MM.1S (cell line): ENCODE measurements at regions not wholly inside any gene's neighbourhood (a gene's known extent, or its start where the extent isn't known, plus 50 kb on each side); places are given as distances from the start of the nearest gene placed in this dataset.

Experiments
- DNase-seq: peaks from one replicate; pipeline ENCODE4 v3.0.0-alpha.2; 2015
- H2AFZ ChIP-seq: fragments of 300-600 bp; sonication (generic); 2 replicates; pipeline ENCODE4 v1.6.0; 2016; ENCODE audit warnings: antibody characterized with exemption, low read length
- H3F3A ChIP-seq: fragments of 300-600 bp; sonication (generic); 2 replicates; pipeline ENCODE4 v1.6.1; 2016; ENCODE audit warnings: mild to moderate bottlenecking, antibody characterized with exemption, low read length, moderate library complexity, mixed read lengths; ENCODE audit not compliant: insufficient read depth
- H3K27ac ChIP-seq: fragments of 300-600 bp; sonication (generic); 2 replicates; pipeline ENCODE4 v1.5.1; 2016; ENCODE audit warnings: mild to moderate bottlenecking, low read length
- H3K27me3 ChIP-seq: fragments of 300-600 bp; sonication (generic); replicated peaks from 2 replicates; pipeline ENCODE4 v1.6.0; 2016; ENCODE audit warnings: low read length; ENCODE audit not compliant: insufficient read depth
- H3K36me3 ChIP-seq: fragments of 300-600 bp; sonication (generic); replicated peaks from 2 replicates; pipeline ENCODE4 v1.6.1; 2016; ENCODE audit warnings: mild to moderate bottlenecking, low read length, mixed read lengths; ENCODE audit not compliant: insufficient read depth
- H3K4me1 ChIP-seq: fragments of 300-600 bp; sonication (generic); 2 replicates; pipeline ENCODE4 v1.6.1; 2016; ENCODE audit warnings: low read length, mixed read lengths
- H3K4me2 ChIP-seq: fragments of 300-600 bp; sonication (generic); 2 replicates; pipeline ENCODE4 v1.6.0; 2016; ENCODE audit warnings: low read depth, low read length
- H3K4me3 ChIP-seq: fragments of 300-600 bp; sonication (generic); 2 replicates; pipeline ENCODE4 v1.5.1; 2016; ENCODE audit warnings: low read length, mixed read lengths
- H3K79me2 ChIP-seq: fragments of 300-600 bp; sonication (generic); 2 replicates; pipeline ENCODE4 v1.6.1; 2016; ENCODE audit warnings: mixed run types, low read length, mixed read lengths
- H3K9ac ChIP-seq: fragments of 300-600 bp; sonication (generic); 2 replicates; pipeline ENCODE4 v1.6.1; 2016; ENCODE audit warnings: low read length, mixed read lengths
- H3K9me2 ChIP-seq: fragments of 300-600 bp; sonication (generic); replicated peaks from 2 replicates; pipeline ENCODE4 v1.6.1; 2016; ENCODE audit warnings: mild to moderate bottlenecking, low read length, mixed read lengths; ENCODE audit not compliant: insufficient read depth
- H3K9me3 ChIP-seq: fragments of 300-600 bp; sonication (generic); replicated peaks from 2 replicates; pipeline ENCODE4 v1.6.1; 2016; ENCODE audit warnings: mild to moderate bottlenecking, low read length, mixed read lengths; ENCODE audit not compliant: insufficient read depth
- H4K20me1 ChIP-seq: fragments of 300-600 bp; sonication (generic); 2 replicates; pipeline ENCODE4 v1.6.1; 2016; ENCODE audit warnings: mild to moderate bottlenecking, low read length, moderate library complexity, mixed read lengths; ENCODE audit not compliant: insufficient read depth
- CTCF ChIP-seq: fragments of 300-600 bp; sonication (generic); IDR thresholded peaks from 2 replicates; pipeline ENCODE4 v1.5.1; 2016; ENCODE audit warnings: antibody characterized with exemption, low read length, mixed read lengths
- EZH2 ChIP-seq: fragments of 300-600 bp; sonication (generic); optimal IDR thresholded peaks from 2 replicates; pipeline ENCODE3; 2017; ENCODE audit warnings: low read depth, mild to moderate bottlenecking, antibody characterized with exemption, low read length, mixed read lengths
- EZH2phosphoT487 ChIP-seq: fragments of 300-600 bp; sonication (generic); IDR thresholded peaks from 2 replicates; pipeline ENCODE4 v1.6.1; 2018; ENCODE audit warnings: antibody characterized with exemption, low read length

DNA sequence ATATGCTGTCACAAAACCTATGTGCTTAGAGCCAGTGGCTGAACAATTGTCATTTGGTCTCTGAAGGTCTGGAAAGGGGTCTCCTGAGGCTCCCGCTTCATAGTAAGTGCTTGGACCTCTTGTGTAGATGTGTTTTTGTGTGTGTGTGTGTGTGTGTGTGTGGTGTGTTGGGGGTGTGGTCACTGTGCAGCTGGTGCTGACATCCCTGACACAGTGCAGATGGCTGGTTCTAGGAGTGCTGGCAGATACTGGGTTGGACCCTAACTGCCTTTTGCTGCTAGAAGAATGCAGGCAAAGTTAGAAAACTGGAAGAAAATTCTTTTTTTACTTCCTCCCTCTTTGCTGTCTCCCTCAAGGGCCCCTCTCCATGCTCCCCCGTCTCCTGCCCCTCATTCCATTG is 1872.6 kb downstream of the ARAP2 start:
- no peaks in the 10 kb centered on the region for H3K9me2 ChIP-seq
- H3K27me3 ChIP-seq, result no peaks in the 10 kb centered on the region
- no peak overlapping the region for H2AFZ ChIP-seq
- H3K9me3 ChIP-seq, result no peaks in the 10 kb centered on the region
- no peaks in the 10 kb centered on the region for H3K79me2 ChIP-seq
- no peak overlapping the region for H3K27ac ChIP-seq
- no peak overlapping the region for H3K4me2 ChIP-seq
- no peak overlapping the region for H3K9ac ChIP-seq
- H4K20me1 ChIP-seq, result no peaks in the 10 kb centered on the region
- no peak overlapping the region for H3K4me3 ChIP-seq
- no peaks in the 10 kb centered on the region for H3K4me1 ChIP-seq
- no peak for TF ChIP-seq EZH2
- no peak for TF ChIP-seq CTCF
- TF ChIP-seq EZH2phosphoT487, result no peak
- no peak for DNase-seq
- no peaks in the 10 kb centered on the region for H3K36me3 ChIP-seq
- H3F3A ChIP-seq, result no peaks in the 10 kb centered on the region

DNA sequence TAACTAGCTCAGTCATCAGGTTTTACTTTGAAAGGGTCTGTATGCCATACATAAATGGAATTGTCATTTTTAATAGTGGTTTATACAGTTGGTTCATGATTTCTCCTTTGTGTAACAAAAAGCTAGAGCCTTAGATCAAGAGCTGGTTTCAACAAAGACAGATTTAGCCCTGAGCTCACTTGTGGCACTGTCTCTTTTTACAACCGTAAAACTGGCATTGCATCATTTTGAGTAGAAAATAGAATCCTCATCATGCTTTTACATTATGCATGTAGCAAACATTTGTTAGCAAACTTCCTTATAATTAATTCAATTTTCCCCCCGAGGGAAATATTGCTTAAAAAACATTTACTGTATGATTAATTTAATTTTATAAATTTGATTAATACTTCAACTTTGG is 1871.5 kb downstream of the ARAP2 start:
- H3K36me3 ChIP-seq, result no peaks in the 10 kb centered on the region
- H3K4me3 ChIP-seq, result no peak overlapping the region
- no peak for TF ChIP-seq CTCF
- H3F3A ChIP-seq, result no peaks in the 10 kb centered on the region
- H3K4me1 ChIP-seq, result no peaks in the 10 kb centered on the region
- H2AFZ ChIP-seq, result no peak overlapping the region
- DNase-seq, result no peak
- H3K9me3 ChIP-seq, result no peaks in the 10 kb centered on the region
- no peaks in the 10 kb centered on the region for H4K20me1 ChIP-seq
- no peaks in the 10 kb centered on the region for H3K9me2 ChIP-seq
- H3K4me2 ChIP-seq, result no peak overlapping the region
- H3K79me2 ChIP-seq, result no peaks in the 10 kb centered on the region
- H3K27ac ChIP-seq, result no peak overlapping the region
- no peaks in the 10 kb centered on the region for H3K27me3 ChIP-seq
- no peak overlapping the region for H3K9ac ChIP-seq

DNA sequence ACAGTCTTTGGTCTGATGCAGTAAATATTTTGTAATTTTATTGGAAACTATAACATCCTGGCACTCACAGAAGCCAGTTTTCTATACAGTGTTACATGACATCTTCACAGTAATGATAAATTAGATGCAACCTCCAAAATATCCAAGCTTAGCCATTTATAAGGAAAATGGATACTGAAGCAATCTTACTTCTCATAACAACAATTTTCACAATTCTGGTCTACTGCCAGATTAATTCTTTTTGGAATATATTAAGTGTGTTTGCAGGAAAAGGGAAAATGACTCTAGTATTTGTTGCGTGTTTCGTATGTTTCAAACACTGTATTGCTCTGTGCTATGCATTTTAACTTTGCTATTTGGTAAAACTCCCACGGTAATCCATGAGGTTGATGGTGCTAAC is 1870.9 kb downstream of the ARAP2 start:
- Histone ChIP-seq H3K79me2 (no peaks in the 10 kb centered on the region), H3K9ac (no peak overlapping the region), H3K4me2 (no peak overlapping the region), H3K4me1 (no peaks in the 10 kb centered on the region), H3K27ac (no peak overlapping the region), H3K36me3 (no peaks in the 10 kb centered on the region), H3K27me3 (no peaks in the 10 kb centered on the region), H2AFZ (no peak overlapping the region), H3K9me2 (no peaks in the 10 kb centered on the region), H3F3A (no peaks in the 10 kb centered on the region), H3K4me3 (no peak overlapping the region), H3K9me3 (no peaks in the 10 kb centered on the region), H4K20me1 (no peaks in the 10 kb centered on the region)
- no peak for DNase-seq
- TF ChIP-seq EZH2phosphoT487, result no peak
- TF ChIP-seq CTCF, result no peak
- no peak for TF ChIP-seq EZH2

GRCh38 chr4:34412233-34412632 is 1832.1 kb downstream of the ARAP2 start:
- Histone ChIP-seq H3K4me1 (no peaks in the 10 kb centered on the region), H3K27ac (no peak overlapping the region), H3K9me2 (no peaks in the 10 kb centered on the region), H3K4me2 (no peak overlapping the region), H3K27me3 (no peaks in the 10 kb centered on the region), H3F3A (no peaks in the 10 kb centered on the region), H3K9me3 (no peaks in the 10 kb centered on the region), H3K79me2 (no peaks in the 10 kb centered on the region), H3K9ac (no peak overlapping the region), H4K20me1 (no peaks in the 10 kb centered on the region), H2AFZ (no peak overlapping the region), H3K36me3 (no peaks in the 10 kb centered on the region), H3K4me3 (no peak overlapping the region)
- TF ChIP-seq EZH2phosphoT487, result no peak
- no peak for TF ChIP-seq CTCF
- no peak for TF ChIP-seq EZH2
- peak; percentile 9 for DNase-seq
